ENCODE measurements at regions not wholly inside any gene's neighbourhood (a gene's known extent, or its start where the extent isn't known, plus 50 kb on each side); places are given as distances from the start of the nearest gene placed in this dataset.

DNA sequence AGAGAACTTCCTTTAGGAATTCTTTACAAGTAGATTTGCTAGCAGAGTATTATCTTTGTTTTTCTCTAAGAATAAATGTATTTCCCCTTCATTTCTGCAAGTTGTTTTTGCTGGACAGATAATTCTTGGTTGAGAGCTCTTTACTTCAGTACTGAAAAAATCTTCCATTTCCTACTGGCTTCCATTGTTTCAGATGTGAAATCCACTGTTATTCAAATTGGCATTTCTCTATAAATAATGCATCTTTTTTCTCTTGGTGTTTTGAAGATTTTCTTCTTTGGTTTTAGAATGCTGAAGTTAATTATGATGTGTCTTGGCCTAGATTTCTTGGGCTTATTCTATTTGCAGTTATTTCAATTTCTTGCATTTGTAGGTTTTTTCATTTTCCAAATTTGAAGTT is 270.0 kb upstream of the GYPC start:
- no peak for TF ChIP-seq POLR2A (IDR thresholded peaks at IDR 0.05; ENCODE audit: low read depth, low read length)
- TF ChIP-seq POLR2AphosphoS5 (IDR thresholded peaks at IDR 0.05; ENCODE audit: low read depth, low read length): no peak
- TF ChIP-seq TAF1 (IDR thresholded peaks at IDR 0.05; ENCODE audit: low read depth, low read length): no peak
